ENCODE measurements at regions not wholly inside any gene's neighbourhood (a gene's known extent, or its start where the extent isn't known, plus 50 kb on each side); places are given as distances from the start of the nearest gene placed in this dataset.
"Not testable (repeated sequence)": the region's sequence is repeated elsewhere in the genome, so short reads cannot be mapped to it uniquely, and the experiment has no call there.

DNA sequence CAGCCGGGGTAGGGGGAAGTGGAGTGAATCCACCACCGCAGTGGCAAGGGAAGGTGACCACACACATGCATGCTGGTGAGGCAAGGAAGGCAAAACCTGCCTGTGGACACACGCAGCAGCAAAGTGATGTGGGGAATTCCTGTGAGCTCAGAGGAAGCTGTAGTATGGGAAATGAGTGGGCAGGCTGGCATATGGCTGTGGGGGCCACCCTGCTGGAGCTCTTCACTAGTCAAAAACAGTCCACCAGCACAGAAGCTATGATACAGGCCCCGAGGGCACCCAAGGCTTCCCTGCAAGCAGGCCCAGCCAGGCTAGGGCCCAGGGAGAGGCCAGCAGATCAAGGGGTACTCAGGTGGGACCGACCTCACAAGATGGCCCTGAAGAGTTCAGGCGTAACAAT lies 239.1 kb downstream of the CHM start:
- DNase-seq (ENCODE audit: low read depth, low spot score), result no peak
- H3K4me3 ChIP-seq, result no peak overlapping the region
- no peak overlapping the region for H3K27ac ChIP-seq
- TF ChIP-seq EZH2 (IDR thresholded peaks at IDR 0.05) (no peak), POLR2AphosphoS5 (IDR thresholded peaks at IDR 0.05; ENCODE audit: borderline replicate concordance, low read depth, low read length) (no peak), FOXP2 (optimal IDR thresholded peaks at IDR 0.05; ENCODE audit: control extremely low read depth, extremely low read length, insufficient read depth) (no peak)
- no peak overlapping the region for H3K9ac ChIP-seq (ENCODE audit: insufficient read length)
- no peaks in the 10 kb centered on the region for H3K9me3 ChIP-seq (ENCODE audit: low read depth, low read length)
- H3K36me3 ChIP-seq (ENCODE audit: insufficient read depth, low read length), result no peaks in the 10 kb centered on the region

GRCh38 chrX:85772391-85772790 lies 275.0 kb downstream of the CHM start:
- H3K36me3 ChIP-seq (ENCODE audit: insufficient read depth, low read length); H3K9ac ChIP-seq (ENCODE audit: insufficient read length); H3K27ac ChIP-seq; H3K9me3 ChIP-seq (ENCODE audit: low read depth, low read length); DNase-seq (ENCODE audit: low read depth, low spot score); H3K4me3 ChIP-seq: not testable (repeated sequence)

- TF ChIP-seq EZH2 (IDR thresholded peaks at IDR 0.05) (no peak), POLR2AphosphoS5 (IDR thresholded peaks at IDR 0.05; ENCODE audit: borderline replicate concordance, low read depth, low read length) (no peak), FOXP2 (optimal IDR thresholded peaks at IDR 0.05; ENCODE audit: control extremely low read depth, extremely low read length, insufficient read depth) (no peak)
- Histone ChIP-seq H3K27ac (no peak overlapping the region), H3K4me3 (no peak overlapping the region), H3K36me3 (ENCODE audit: insufficient read depth, low read length) (no peaks in the 10 kb centered on the region), H3K9ac (ENCODE audit: insufficient read length) (no peak overlapping the region), H3K9me3 (ENCODE audit: low read depth, low read length) (no peaks in the 10 kb centered on the region)
- DNase-seq (ENCODE audit: low read depth, low spot score), result no peak
These were observed 281.7 kb downstream of the CHM start for GRCh38 chrX:85765651-85766050.

GRCh38 chrX:85723025-85723424 lies 324.3 kb downstream of the CHM start:
- H3K36me3 ChIP-seq (ENCODE audit: insufficient read depth, low read length); H3K4me3 ChIP-seq; H3K9ac ChIP-seq (ENCODE audit: insufficient read length); DNase-seq (ENCODE audit: low read depth, low spot score); H3K9me3 ChIP-seq (ENCODE audit: low read depth, low read length); H3K27ac ChIP-seq: not testable (repeated sequence)

DNA sequence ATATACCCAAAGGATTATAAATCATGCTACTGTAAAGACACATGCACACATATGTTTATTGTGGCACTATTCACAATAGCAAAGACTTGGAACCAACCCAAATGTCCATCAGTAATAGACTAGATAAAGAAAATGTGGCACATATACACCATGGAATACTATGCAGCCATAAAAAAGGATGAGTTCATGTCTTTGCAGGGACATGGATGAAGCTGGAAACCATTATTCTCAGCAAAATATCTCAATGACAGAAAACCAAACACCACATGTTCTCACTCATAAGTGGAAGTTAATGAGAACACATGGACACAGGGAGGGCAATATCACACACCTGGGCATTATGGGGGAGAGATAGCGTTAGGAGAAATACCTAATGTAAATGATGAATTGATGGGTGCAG lies 323.8 kb upstream of the POF1B start:
- not testable (repeated sequence) for H3K36me3 ChIP-seq (ENCODE audit: insufficient read depth, low read length); H3K9me3 ChIP-seq (ENCODE audit: low read depth, low read length); H3K9ac ChIP-seq (ENCODE audit: insufficient read length); DNase-seq (ENCODE audit: low read depth, low spot score); H3K27ac ChIP-seq; H3K4me3 ChIP-seq

DNA sequence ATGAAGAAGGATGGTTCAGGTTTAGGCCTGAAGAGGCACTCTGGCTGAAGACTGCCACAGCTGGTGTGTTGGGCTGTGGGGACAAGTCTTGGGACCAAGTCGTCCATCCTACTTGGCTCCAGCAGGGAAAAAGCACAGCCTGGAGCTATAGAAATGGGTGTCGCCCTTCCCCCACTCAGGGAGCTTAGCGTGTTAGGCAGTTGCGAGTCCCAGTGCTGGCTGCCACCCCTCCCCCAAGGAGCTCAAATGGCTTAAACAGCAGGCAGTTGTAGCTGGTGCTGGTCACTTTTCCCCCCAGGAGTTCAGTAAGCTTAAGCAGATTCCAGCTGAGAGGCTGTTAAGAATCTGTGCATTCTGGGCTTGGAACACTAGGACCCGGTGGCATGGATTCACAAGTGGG lies 319.5 kb upstream of the POF1B start:
- no peak for DNase-seq (ENCODE audit: low read depth, low spot score)
- no peaks in the 10 kb centered on the region for H3K36me3 ChIP-seq (ENCODE audit: insufficient read depth, low read length)
- H3K4me3 ChIP-seq, result no peak overlapping the region
- H3K27ac ChIP-seq, result no peak overlapping the region
- H3K9ac ChIP-seq (ENCODE audit: insufficient read length), result no peak overlapping the region
- no peaks in the 10 kb centered on the region for H3K9me3 ChIP-seq (ENCODE audit: low read depth, low read length)
- no peak for TF ChIP-seq POLR2AphosphoS5 (IDR thresholded peaks at IDR 0.05; ENCODE audit: borderline replicate concordance, low read depth, low read length)
- TF ChIP-seq FOXP2 (optimal IDR thresholded peaks at IDR 0.05; ENCODE audit: control extremely low read depth, extremely low read length, insufficient read depth), result no peak
- TF ChIP-seq EZH2 (IDR thresholded peaks at IDR 0.05), result no peak

GRCh38 chrX:85685843-85686242 lies 306.4 kb upstream of the POF1B start:
- H3K9me3 ChIP-seq (ENCODE audit: low read depth, low read length), result no peaks in the 10 kb centered on the region
- no peak for TF ChIP-seq FOXP2 (optimal IDR thresholded peaks at IDR 0.05; ENCODE audit: control extremely low read depth, extremely low read length, insufficient read depth)
- no peak for TF ChIP-seq POLR2AphosphoS5 (IDR thresholded peaks at IDR 0.05; ENCODE audit: borderline replicate concordance, low read depth, low read length)
- TF ChIP-seq EZH2 (IDR thresholded peaks at IDR 0.05), result no peak
- H3K36me3 ChIP-seq (ENCODE audit: insufficient read depth, low read length), result no peaks in the 10 kb centered on the region
- DNase-seq (ENCODE audit: low read depth, low spot score), result no peak
- no peak overlapping the region for H3K27ac ChIP-seq
- H3K4me3 ChIP-seq, result no peak overlapping the region
- no peak overlapping the region for H3K9ac ChIP-seq (ENCODE audit: insufficient read length)

- Histone ChIP-seq H3K9me3 (ENCODE audit: low read depth, low read length) (no peaks in the 10 kb centered on the region), H3K36me3 (ENCODE audit: insufficient read depth, low read length) (no peaks in the 10 kb centered on the region), H3K4me3 (no peak overlapping the region), H3K9ac (ENCODE audit: insufficient read length) (no peak overlapping the region), H3K27ac (no peak overlapping the region)
- DNase-seq (ENCODE audit: low read depth, low spot score), result no peak
- TF ChIP-seq POLR2AphosphoS5 (IDR thresholded peaks at IDR 0.05; ENCODE audit: borderline replicate concordance, low read depth, low read length), result no peak
- TF ChIP-seq EZH2 (IDR thresholded peaks at IDR 0.05), result no peak
- TF ChIP-seq FOXP2 (optimal IDR thresholded peaks at IDR 0.05; ENCODE audit: control extremely low read depth, extremely low read length, insufficient read depth), result no peak
These were observed 287.0 kb upstream of the POF1B start for GRCh38 chrX:85666471-85666870.

GRCh38 chrX:85663970-85664369 lies 284.5 kb upstream of the POF1B start:
- not testable (repeated sequence) for H3K9me3 ChIP-seq (ENCODE audit: low read depth, low read length); H3K9ac ChIP-seq (ENCODE audit: insufficient read length); H3K36me3 ChIP-seq (ENCODE audit: insufficient read depth, low read length); H3K27ac ChIP-seq; H3K4me3 ChIP-seq; DNase-seq (ENCODE audit: low read depth, low spot score)

DNA sequence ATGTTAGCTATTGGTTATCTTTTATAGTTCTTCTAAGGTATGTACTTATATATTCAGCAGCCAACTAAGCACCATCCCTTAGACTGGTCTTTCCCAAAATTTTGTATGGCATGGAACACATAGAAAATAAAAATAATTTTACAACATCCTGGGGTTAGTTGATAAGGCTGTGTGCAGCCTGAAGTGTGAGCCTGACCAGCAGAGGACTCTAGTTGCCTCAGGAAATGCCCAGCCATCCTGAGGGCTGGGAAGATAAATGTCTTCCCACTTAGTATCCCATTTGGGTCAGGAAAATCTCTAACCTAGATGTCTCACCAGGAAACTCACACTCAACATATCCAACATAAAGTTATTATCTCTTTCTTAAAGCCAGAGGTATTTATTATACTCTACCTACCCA lies 251.4 kb upstream of the POF1B start:
- DNase-seq (ENCODE audit: low read depth, low spot score), result no peak
- no peak for TF ChIP-seq POLR2AphosphoS5 (IDR thresholded peaks at IDR 0.05; ENCODE audit: borderline replicate concordance, low read depth, low read length)
- TF ChIP-seq EZH2 (IDR thresholded peaks at IDR 0.05), result no peak
- TF ChIP-seq FOXP2 (optimal IDR thresholded peaks at IDR 0.05; ENCODE audit: control extremely low read depth, extremely low read length, insufficient read depth), result no peak

More for the DNA sequence above, 251.4 kb upstream of the POF1B start:
- H3K9ac ChIP-seq (ENCODE audit: insufficient read length), result no peak overlapping the region
- no peak overlapping the region for H3K27ac ChIP-seq
- no peaks in the 10 kb centered on the region for H3K36me3 ChIP-seq (ENCODE audit: insufficient read depth, low read length)
- no peak overlapping the region for H3K4me3 ChIP-seq
- no peaks in the 10 kb centered on the region for H3K9me3 ChIP-seq (ENCODE audit: low read depth, low read length)

All from SK-N-MC (cell line).